GM23338 (cell line): ENCODE measurements at regions not wholly inside any gene's neighbourhood (a gene's known extent, or its start where the extent isn't known, plus 50 kb on each side); places are given as distances from the start of the nearest gene placed in this dataset.

Experiments
- ATAC-seq: fragments of 200-7000 bp; cut with Tn5 transposase; 3 replicates; pipeline ENCODE4 v1.9.1; 2020
- DNase-seq: peaks from one replicate; pipeline ENCODE4 v3.0.0-alpha.2; 2015; ENCODE audit warnings: low spot score
- H2AFZ ChIP-seq: fragments of 200-600 bp; sonication (generic); 2 replicates; pipeline ENCODE4 v1.8.0; 2016; ENCODE audit warnings: antibody characterized with exemption, mild to moderate bottlenecking, moderate library complexity
- H3F3A ChIP-seq: fragments of 200-600 bp; sonication (generic); replicated peaks from 2 replicates; pipeline ENCODE4 v1.8.0; 2017; ENCODE audit warnings: antibody characterized with exemption, mixed run types, low read depth
- H3K27ac ChIP-seq: fragments of 200-600 bp; sonication (generic); 2 replicates; pipeline ENCODE4 v1.6.1; 2016; ENCODE audit warnings: low read depth
- H3K27me3 ChIP-seq: fragments of 200-600 bp; sonication (generic); 2 replicates; pipeline ENCODE4 v1.8.0; 2016; ENCODE audit warnings: mild to moderate bottlenecking, mixed run types, moderate library complexity; ENCODE audit not compliant: insufficient read depth
- H3K36me3 ChIP-seq: fragments of 200-600 bp; sonication (generic); 2 replicates; pipeline ENCODE4 v1.8.0; 2016; ENCODE audit warnings: mild to moderate bottlenecking; ENCODE audit not compliant: insufficient read depth
- H3K4me1 ChIP-seq: fragments of 200-600 bp; sonication (generic); 2 replicates; pipeline ENCODE4 v1.8.0; 2016; ENCODE audit warnings: mild to moderate bottlenecking, moderate library complexity; ENCODE audit not compliant: insufficient read depth
- H3K4me2 ChIP-seq: fragments of 200-600 bp; sonication (generic); 2 replicates; pipeline ENCODE4 v1.7.1; 2017; ENCODE audit warnings: mixed run types
- H3K4me3 ChIP-seq: fragments of 200-600 bp; sonication (generic); 2 replicates; pipeline ENCODE4 v1.6.1; 2016; ENCODE audit warnings: mixed run types
- H3K79me2 ChIP-seq: fragments of 200-600 bp; sonication (generic); replicated peaks from 2 replicates; pipeline ENCODE4 v1.8.0; 2017; ENCODE audit warnings: mild to moderate bottlenecking; ENCODE audit not compliant: insufficient read depth
- H3K9me2 ChIP-seq: fragments of 200-600 bp; sonication (generic); 2 replicates; pipeline ENCODE4 v1.8.0; 2017; ENCODE audit not compliant: insufficient read depth
- H4K20me1 ChIP-seq: fragments of 200-600 bp; sonication (generic); replicated peaks from 2 replicates; pipeline ENCODE4 v1.8.0; 2017; ENCODE audit warnings: mild to moderate bottlenecking; ENCODE audit not compliant: insufficient read depth
- H3K27ac Mint-ChIP-seq: 2 replicates; pipeline ENCODE4 v1.8.0; 2020; ENCODE audit warnings: inconsistent platforms, mild to moderate bottlenecking, moderate library complexity, mixed read lengths
- H3K27me3 Mint-ChIP-seq: 3 replicates; pipeline ENCODE4 v1.8.0; 2022; ENCODE audit warnings: low read depth, mild to moderate bottlenecking, moderate library complexity, mixed read lengths, inconsistent platforms; ENCODE audit not compliant: insufficient read depth, poor library complexity
- H3K36me3 Mint-ChIP-seq: 3 replicates; pipeline ENCODE4 v1.8.0; 2021; ENCODE audit warnings: low read depth, mild to moderate bottlenecking, inconsistent platforms, moderate library complexity, mixed read lengths
- H3K4me1 Mint-ChIP-seq: 3 replicates; pipeline ENCODE4 v1.8.0; 2020; ENCODE audit warnings: mild to moderate bottlenecking, inconsistent platforms, mixed read lengths
- H3K4me3 Mint-ChIP-seq: 3 replicates; pipeline ENCODE4 v1.8.0; 2021; ENCODE audit warnings: moderate library complexity, mild to moderate bottlenecking, inconsistent platforms, mixed read lengths
- H3K9me3 Mint-ChIP-seq: 3 replicates; pipeline ENCODE4 v1.8.0; 2020; ENCODE audit warnings: moderate library complexity, mild to moderate bottlenecking, inconsistent platforms, mixed read lengths
- CREB1 ChIP-seq: fragments of 250-450 bp; sonication (Bioruptor Pico); IDR thresholded peaks from 2 replicates; pipeline ENCODE4 v1.5.0; 2020; ENCODE audit warnings: low read depth, mild to moderate bottlenecking, moderate library complexity
- EZH2 ChIP-seq: fragments of 200-600 bp; sonication (generic); IDR thresholded peaks from one replicate; pipeline ENCODE4 v1.8.0; 2017; ENCODE audit warnings: antibody characterized with exemption, mild to moderate bottlenecking, low read depth; ENCODE audit not compliant: unreplicated experiment
- JUNB ChIP-seq: IDR thresholded peaks from one replicate; pipeline ENCODE4 v1.6.1; 2016; ENCODE audit warnings: antibody characterized with exemption; ENCODE audit not compliant: unreplicated experiment
- STAT1 ChIP-seq: IDR thresholded peaks from one replicate; pipeline ENCODE4 v1.6.1; 2016; ENCODE audit warnings: antibody characterized with exemption; ENCODE audit not compliant: unreplicated experiment
- ZNF114 ChIP-seq: fragments of 250-450 bp; sonication (Bioruptor Pico); IDR thresholded peaks from 2 replicates; pipeline ENCODE4 v1.5.0; 2020; ENCODE audit warnings: mild to moderate bottlenecking, moderate library complexity
- ZNF331 ChIP-seq: fragments of 250-450 bp; sonication (Bioruptor Pico); IDR thresholded peaks from 2 replicates; pipeline ENCODE4 v1.5.0; 2020; ENCODE audit warnings: low read depth, mild to moderate bottlenecking, moderate library complexity
- TF ChIP-seq, protein P1 (sequence below): IDR thresholded peaks from one replicate; pipeline ENCODE4 v1.6.1; 2018; ENCODE audit warnings: antibody characterized with exemption; ENCODE audit not compliant: unreplicated experiment
- TF ChIP-seq, protein P2 (sequence below): fragments of 250-450 bp; sonication (Bioruptor Pico); IDR thresholded peaks from 2 replicates; pipeline ENCODE4 v1.5.0; 2020; ENCODE audit warnings: mild to moderate bottlenecking, moderate library complexity

DNA sequence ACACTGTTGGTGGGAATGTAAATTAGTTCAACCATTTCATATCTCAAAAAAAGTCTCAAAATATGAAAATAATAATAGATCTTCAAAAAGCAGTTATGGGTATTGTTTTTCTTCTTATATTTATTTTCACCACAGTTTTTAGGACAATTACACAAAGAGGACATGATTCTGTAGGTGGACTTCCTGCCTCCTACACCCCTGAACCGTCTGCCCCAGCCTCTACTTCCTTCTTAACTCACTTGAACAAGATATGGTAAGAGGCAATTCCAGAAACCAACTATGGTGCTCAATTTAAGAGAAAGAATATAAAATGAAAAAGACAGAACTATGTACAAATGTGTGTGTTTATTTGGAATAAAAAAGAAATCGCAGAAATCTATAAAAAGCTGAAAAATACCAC lies 74.1 kb upstream of the MON1B start:
- Histone ChIP-seq H3K79me2 (no peaks in the 10 kb centered on the region), H3K4me3 (no peak overlapping the region), H3K36me3 (no peaks in the 10 kb centered on the region), H3K9me2 (no peaks in the 10 kb centered on the region), H3K27ac (no peak overlapping the region), H3F3A (no peaks in the 10 kb centered on the region), H3K4me1 (no peaks in the 10 kb centered on the region), H3K4me2 (no peak overlapping the region), H3K27me3 (no peaks in the 10 kb centered on the region), H2AFZ (no peak overlapping the region), H4K20me1 (no peaks in the 10 kb centered on the region)
- no peak overlapping the region for H3K27ac Mint-ChIP-seq
- no peak overlapping the region for H3K4me3 Mint-ChIP-seq
- H3K9me3 Mint-ChIP-seq, result peaks cover 27% of the 10 kb centered on the region
- no peaks in the 10 kb centered on the region; the same call in 2 of the 3 replicates for H3K36me3 Mint-ChIP-seq
- TF ChIP-seq, protein P1, sequence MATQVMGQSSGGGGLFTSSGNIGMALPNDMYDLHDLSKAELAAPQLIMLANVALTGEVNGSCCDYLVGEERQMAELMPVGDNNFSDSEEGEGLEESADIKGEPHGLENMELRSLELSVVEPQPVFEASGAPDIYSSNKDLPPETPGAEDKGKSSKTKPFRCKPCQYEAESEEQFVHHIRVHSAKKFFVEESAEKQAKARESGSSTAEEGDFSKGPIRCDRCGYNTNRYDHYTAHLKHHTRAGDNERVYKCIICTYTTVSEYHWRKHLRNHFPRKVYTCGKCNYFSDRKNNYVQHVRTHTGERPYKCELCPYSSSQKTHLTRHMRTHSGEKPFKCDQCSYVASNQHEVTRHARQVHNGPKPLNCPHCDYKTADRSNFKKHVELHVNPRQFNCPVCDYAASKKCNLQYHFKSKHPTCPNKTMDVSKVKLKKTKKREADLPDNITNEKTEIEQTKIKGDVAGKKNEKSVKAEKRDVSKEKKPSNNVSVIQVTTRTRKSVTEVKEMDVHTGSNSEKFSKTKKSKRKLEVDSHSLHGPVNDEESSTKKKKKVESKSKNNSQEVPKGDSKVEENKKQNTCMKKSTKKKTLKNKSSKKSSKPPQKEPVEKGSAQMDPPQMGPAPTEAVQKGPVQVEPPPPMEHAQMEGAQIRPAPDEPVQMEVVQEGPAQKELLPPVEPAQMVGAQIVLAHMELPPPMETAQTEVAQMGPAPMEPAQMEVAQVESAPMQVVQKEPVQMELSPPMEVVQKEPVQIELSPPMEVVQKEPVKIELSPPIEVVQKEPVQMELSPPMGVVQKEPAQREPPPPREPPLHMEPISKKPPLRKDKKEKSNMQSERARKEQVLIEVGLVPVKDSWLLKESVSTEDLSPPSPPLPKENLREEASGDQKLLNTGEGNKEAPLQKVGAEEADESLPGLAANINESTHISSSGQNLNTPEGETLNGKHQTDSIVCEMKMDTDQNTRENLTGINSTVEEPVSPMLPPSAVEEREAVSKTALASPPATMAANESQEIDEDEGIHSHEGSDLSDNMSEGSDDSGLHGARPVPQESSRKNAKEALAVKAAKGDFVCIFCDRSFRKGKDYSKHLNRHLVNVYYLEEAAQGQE, result no peak
- TF ChIP-seq ZNF114 (no peak), EZH2 (no peak), ZNF331 (no peak), JUNB (no peak), CREB1 (no peak), STAT1 (no peak)
- TF ChIP-seq, protein P2, sequence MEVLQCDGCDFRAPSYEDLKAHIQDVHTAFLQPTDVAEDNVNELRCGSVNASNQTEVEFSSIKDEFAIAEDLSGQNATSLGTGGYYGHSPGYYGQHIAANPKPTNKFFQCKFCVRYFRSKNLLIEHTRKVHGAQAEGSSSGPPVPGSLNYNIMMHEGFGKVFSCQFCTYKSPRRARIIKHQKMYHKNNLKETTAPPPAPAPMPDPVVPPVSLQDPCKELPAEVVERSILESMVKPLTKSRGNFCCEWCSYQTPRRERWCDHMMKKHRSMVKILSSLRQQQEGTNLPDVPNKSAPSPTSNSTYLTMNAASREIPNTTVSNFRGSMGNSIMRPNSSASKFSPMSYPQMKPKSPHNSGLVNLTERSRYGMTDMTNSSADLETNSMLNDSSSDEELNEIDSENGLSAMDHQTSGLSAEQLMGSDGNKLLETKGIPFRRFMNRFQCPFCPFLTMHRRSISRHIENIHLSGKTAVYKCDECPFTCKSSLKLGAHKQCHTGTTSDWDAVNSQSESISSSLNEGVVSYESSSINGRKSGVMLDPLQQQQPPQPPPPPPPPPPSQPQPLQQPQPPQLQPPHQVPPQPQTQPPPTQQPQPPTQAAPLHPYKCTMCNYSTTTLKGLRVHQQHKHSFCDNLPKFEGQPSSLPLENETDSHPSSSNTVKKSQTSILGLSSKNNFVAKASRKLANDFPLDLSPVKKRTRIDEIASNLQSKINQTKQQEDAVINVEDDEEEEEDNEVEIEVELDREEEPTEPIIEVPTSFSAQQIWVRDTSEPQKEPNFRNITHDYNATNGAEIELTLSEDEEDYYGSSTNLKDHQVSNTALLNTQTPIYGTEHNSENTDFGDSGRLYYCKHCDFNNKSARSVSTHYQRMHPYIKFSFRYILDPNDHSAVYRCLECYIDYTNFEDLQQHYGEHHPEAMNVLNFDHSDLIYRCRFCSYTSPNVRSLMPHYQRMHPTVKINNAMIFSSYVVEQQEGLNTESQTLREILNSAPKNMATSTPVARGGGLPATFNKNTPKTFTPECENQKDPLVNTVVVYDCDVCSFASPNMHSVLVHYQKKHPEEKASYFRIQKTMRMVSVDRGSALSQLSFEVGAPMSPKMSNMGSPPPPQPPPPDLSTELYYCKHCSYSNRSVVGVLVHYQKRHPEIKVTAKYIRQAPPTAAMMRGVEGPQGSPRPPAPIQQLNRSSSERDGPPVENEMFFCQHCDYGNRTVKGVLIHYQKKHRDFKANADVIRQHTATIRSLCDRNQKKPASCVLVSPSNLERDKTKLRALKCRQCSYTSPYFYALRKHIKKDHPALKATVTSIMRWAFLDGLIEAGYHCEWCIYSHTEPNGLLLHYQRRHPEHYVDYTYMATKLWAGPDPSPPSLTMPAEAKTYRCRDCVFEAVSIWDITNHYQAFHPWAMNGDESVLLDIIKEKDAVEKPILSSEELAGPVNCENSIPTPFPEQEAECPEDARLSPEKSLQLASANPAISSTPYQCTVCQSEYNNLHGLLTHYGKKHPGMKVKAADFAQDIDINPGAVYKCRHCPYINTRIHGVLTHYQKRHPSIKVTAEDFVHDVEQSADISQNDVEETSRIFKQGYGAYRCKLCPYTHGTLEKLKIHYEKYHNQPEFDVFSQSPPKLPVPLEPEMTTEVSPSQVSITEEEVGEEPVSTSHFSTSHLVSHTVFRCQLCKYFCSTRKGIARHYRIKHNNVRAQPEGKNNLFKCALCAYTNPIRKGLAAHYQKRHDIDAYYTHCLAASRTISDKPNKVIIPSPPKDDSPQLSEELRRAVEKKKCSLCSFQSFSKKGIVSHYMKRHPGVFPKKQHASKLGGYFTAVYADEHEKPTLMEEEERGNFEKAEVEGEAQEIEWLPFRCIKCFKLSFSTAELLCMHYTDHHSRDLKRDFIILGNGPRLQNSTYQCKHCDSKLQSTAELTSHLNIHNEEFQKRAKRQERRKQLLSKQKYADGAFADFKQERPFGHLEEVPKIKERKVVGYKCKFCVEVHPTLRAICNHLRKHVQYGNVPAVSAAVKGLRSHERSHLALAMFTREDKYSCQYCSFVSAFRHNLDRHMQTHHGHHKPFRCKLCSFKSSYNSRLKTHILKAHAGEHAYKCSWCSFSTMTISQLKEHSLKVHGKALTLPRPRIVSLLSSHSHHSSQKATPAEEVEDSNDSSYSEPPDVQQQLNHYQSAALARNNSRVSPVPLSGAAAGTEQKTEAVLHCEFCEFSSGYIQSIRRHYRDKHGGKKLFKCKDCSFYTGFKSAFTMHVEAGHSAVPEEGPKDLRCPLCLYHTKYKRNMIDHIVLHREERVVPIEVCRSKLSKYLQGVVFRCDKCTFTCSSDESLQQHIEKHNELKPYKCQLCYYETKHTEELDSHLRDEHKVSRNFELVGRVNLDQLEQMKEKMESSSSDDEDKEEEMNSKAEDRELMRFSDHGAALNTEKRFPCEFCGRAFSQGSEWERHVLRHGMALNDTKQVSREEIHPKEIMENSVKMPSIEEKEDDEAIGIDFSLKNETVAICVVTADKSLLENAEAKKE (CRISPR knock-in tag), result no peak
- no peak for ATAC-seq
- H3K27me3 Mint-ChIP-seq, result no peaks in the 10 kb centered on the region
- no peak for DNase-seq
- H3K4me1 Mint-ChIP-seq, result no peaks in the 10 kb centered on the region
